ENCODE measurements at regions not wholly inside any gene's neighbourhood (a gene's known extent, or its start where the extent isn't known, plus 50 kb on each side); places are given as distances from the start of the nearest gene placed in this dataset.

GRCh38 chr5:17355586-17356346 lies 138.3 kb downstream of the BASP1 start:
- no peak overlapping the region for H3K27ac ChIP-seq
- no peak for TF ChIP-seq CTCF (conservative IDR thresholded peaks at IDR 0.05)
- no peak for TF ChIP-seq ZFX (IDR thresholded peaks at IDR 0.05)

GRCh38 chr5:17356551-17356950 lies 139.1 kb downstream of the BASP1 start:
- no peak overlapping the region for H3K27ac ChIP-seq
- TF ChIP-seq CTCF (conservative IDR thresholded peaks at IDR 0.05) (no peak), ZFX (IDR thresholded peaks at IDR 0.05) (no peak)

GRCh38 chr5:17357504-17357903 lies 140.1 kb downstream of the BASP1 start:
- H3K27ac ChIP-seq: no peak overlapping the region
- TF ChIP-seq ZFX (IDR thresholded peaks at IDR 0.05) (no peak), CTCF (conservative IDR thresholded peaks at IDR 0.05) (no peak)

- H3K27ac ChIP-seq: no peak overlapping the region
- TF ChIP-seq ZFX (IDR thresholded peaks at IDR 0.05): no peak
- TF ChIP-seq CTCF (conservative IDR thresholded peaks at IDR 0.05): no peak
Observed at GRCh38 chr5:17358031-17358430, 140.0 kb upstream of the TAF11L2 start.

- TF ChIP-seq ZFX (IDR thresholded peaks at IDR 0.05) (no peak), CTCF (conservative IDR thresholded peaks at IDR 0.05) (no peak)
- H3K27ac ChIP-seq: no peak overlapping the region
Observed at GRCh38 chr5:17359451-17360011, 138.5 kb upstream of the TAF11L2 start.

GRCh38 chr5:17360879-17361278 lies 137.2 kb upstream of the TAF11L2 start:
- H3K27ac ChIP-seq: no peak overlapping the region
- TF ChIP-seq CTCF (conservative IDR thresholded peaks at IDR 0.05): no peak
- TF ChIP-seq ZFX (IDR thresholded peaks at IDR 0.05): no peak

GRCh38 chr5:17361331-17361730 lies 136.7 kb upstream of the TAF11L2 start:
- H3K27ac ChIP-seq: no peak overlapping the region

More at GRCh38 chr5:17361331-17361730, 136.7 kb upstream of the TAF11L2 start:
- TF ChIP-seq CTCF (conservative IDR thresholded peaks at IDR 0.05): no peak
- no peak for TF ChIP-seq ZFX (IDR thresholded peaks at IDR 0.05)

All from C4-2B (cell line).